ENCODE measurements at regions not wholly inside any gene's neighbourhood (a gene's known extent, or its start where the extent isn't known, plus 50 kb on each side); places are given as distances from the start of the nearest gene placed in this dataset.

DNA sequence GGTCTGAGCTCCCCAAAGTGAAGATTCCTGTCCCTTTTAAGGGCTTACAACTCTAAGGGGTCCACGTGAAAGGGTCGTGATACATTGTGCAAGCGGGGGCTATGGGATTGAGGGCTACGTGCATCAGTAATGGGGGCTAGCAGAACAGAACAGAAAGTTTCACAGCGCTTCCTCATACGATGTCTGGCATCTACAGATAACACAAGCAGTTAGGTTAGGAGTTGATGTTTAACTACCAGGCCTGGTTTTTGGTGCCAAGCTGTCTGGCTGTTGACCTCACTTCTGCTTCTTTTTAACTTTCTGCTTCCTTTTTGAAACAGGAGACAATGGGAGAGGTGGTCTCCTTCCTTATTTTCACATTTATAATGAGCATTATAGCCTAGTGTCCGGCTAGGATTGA lies 368.6 kb upstream of the CXorf51A start:
- TF ChIP-seq, protein P1, sequence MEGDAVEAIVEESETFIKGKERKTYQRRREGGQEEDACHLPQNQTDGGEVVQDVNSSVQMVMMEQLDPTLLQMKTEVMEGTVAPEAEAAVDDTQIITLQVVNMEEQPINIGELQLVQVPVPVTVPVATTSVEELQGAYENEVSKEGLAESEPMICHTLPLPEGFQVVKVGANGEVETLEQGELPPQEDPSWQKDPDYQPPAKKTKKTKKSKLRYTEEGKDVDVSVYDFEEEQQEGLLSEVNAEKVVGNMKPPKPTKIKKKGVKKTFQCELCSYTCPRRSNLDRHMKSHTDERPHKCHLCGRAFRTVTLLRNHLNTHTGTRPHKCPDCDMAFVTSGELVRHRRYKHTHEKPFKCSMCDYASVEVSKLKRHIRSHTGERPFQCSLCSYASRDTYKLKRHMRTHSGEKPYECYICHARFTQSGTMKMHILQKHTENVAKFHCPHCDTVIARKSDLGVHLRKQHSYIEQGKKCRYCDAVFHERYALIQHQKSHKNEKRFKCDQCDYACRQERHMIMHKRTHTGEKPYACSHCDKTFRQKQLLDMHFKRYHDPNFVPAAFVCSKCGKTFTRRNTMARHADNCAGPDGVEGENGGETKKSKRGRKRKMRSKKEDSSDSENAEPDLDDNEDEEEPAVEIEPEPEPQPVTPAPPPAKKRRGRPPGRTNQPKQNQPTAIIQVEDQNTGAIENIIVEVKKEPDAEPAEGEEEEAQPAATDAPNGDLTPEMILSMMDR (IDR thresholded peaks at IDR 0.05; ENCODE audit: low read length) = no peak
- TF ChIP-seq EZH2 (optimal IDR thresholded peaks at IDR 0.05; ENCODE audit: low read depth, low read length) = no peak
- TF ChIP-seq EZH2phosphoT487 (IDR thresholded peaks at IDR 0.05; ENCODE audit: low read length) = no peak
